Activated T-cell treated with anti-CD3 and anti-CD28 coated beads, Interleukin-2, amount 50 U/mL, for 24 hours (primary cell): ENCODE measurements at regions not wholly inside any gene's neighbourhood (a gene's known extent, or its start where the extent isn't known, plus 50 kb on each side); places are given as distances from the start of the nearest gene placed in this dataset.

ENCODE experiments used
- DNase-seq: peaks from one replicate; pipeline ENCODE4 v3.0.0-alpha.2; 2020
- H3K27ac Mint-ChIP-seq: 2 replicates; pipeline ENCODE4 v1.8.0; 2020; ENCODE audit warnings: mild to moderate bottlenecking, mixed read lengths
- H3K27me3 Mint-ChIP-seq: 2 replicates; pipeline ENCODE4 v1.8.0; 2020; ENCODE audit warnings: mixed read lengths
- H3K36me3 Mint-ChIP-seq: 2 replicates; pipeline ENCODE4 v1.8.0; 2020; ENCODE audit warnings: low read depth, mixed read lengths
- H3K4me1 Mint-ChIP-seq: 2 replicates; pipeline ENCODE4 v1.8.0; 2020; ENCODE audit warnings: low read depth, mixed read lengths
- H3K4me3 Mint-ChIP-seq: 2 replicates; pipeline ENCODE4 v1.8.0; 2020; ENCODE audit warnings: mild to moderate bottlenecking, moderate library complexity, mixed read lengths
- H3K9me3 Mint-ChIP-seq: 2 replicates; pipeline ENCODE4 v1.8.0; 2020; ENCODE audit warnings: mixed read lengths

- Mint-ChIP-seq H3K27me3 (no peaks in the 10 kb centered on the region), H3K9me3 (no peaks in the 10 kb centered on the region), H3K36me3 (no peaks in the 10 kb centered on the region), H3K4me1 (no peaks in the 10 kb centered on the region), H3K27ac (no peak overlapping the region), H3K4me3 (no peak overlapping the region)
- no peak for DNase-seq
These were observed 1443.7 kb downstream of the MRPL39 start for GRCh38 chr21:24163539-24163938.

DNA sequence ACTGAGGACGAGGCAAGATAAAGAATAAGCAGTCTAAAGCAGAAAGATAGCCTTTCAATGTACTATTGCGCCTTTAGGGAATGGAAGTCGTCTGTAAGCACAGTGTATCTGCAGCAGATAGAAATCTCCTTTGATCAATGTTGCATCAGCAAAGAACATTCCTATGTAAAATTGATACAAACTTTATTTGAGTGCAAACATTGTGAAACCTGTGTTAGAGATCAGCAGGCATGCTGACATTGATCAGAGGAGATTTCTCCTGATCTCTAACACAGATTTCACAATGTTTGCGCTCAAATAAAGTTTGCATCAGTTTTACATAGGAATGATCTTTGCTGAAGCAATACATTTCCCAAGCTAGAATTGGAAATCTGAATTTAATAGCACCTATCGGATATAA lies 1446.8 kb downstream of the MRPL39 start:
- Mint-ChIP-seq H3K9me3 (no peaks in the 10 kb centered on the region), H3K4me3 (no peak overlapping the region), H3K4me1 (no peaks in the 10 kb centered on the region), H3K27ac (no peak overlapping the region), H3K27me3 (no peaks in the 10 kb centered on the region), H3K36me3 (no peaks in the 10 kb centered on the region)
- no peak for DNase-seq

GRCh38 chr21:24153137-24153536 lies 1454.1 kb downstream of the MRPL39 start:
- no peak overlapping the region for H3K4me3 Mint-ChIP-seq
- H3K36me3 Mint-ChIP-seq = no peaks in the 10 kb centered on the region
- H3K27me3 Mint-ChIP-seq = no peaks in the 10 kb centered on the region
- H3K4me1 Mint-ChIP-seq = no peaks in the 10 kb centered on the region
- H3K27ac Mint-ChIP-seq = no peak overlapping the region
- no peaks in the 10 kb centered on the region for H3K9me3 Mint-ChIP-seq
- DNase-seq = no peak

- DNase-seq = no peak
- Mint-ChIP-seq H3K4me1 (no peaks in the 10 kb centered on the region), H3K27me3 (no peaks in the 10 kb centered on the region), H3K27ac (no peak overlapping the region), H3K9me3 (no peaks in the 10 kb centered on the region), H3K4me3 (no peak overlapping the region), H3K36me3 (no peaks in the 10 kb centered on the region)
These were observed 1456.5 kb downstream of the MRPL39 start for GRCh38 chr21:24150753-24151152.

GRCh38 chr21:24148461-24148860 lies 1458.8 kb downstream of the MRPL39 start:
- DNase-seq = no peak
- no peaks in the 10 kb centered on the region for H3K9me3 Mint-ChIP-seq
- no peak overlapping the region for H3K4me3 Mint-ChIP-seq
- H3K36me3 Mint-ChIP-seq = no peaks in the 10 kb centered on the region
- no peaks in the 10 kb centered on the region for H3K4me1 Mint-ChIP-seq
- no peaks in the 10 kb centered on the region for H3K27me3 Mint-ChIP-seq
- H3K27ac Mint-ChIP-seq = no peak overlapping the region

DNA sequence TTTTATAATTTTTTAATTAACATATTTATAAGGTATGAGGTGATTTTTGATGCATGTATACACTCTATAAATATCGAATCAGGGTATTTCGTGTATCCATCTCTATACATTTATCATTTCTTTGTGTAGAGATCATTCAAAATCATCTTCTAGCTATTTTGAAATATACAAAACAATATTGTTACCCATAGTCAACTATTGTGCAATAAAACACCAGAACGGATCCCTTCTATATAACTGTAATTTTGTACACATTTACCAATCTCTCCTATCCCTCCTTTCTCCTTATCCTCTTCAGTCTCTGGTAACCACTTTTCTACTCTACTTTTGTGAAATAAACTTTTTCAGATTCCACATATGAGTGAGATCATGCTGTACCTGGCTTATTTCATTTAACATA lies 1459.6 kb downstream of the MRPL39 start:
- no peak for DNase-seq
- H3K4me3 Mint-ChIP-seq = no peak overlapping the region
- no peak overlapping the region for H3K27ac Mint-ChIP-seq
- H3K4me1 Mint-ChIP-seq = no peaks in the 10 kb centered on the region
- no peaks in the 10 kb centered on the region for H3K27me3 Mint-ChIP-seq
- no peaks in the 10 kb centered on the region for H3K36me3 Mint-ChIP-seq
- no peaks in the 10 kb centered on the region for H3K9me3 Mint-ChIP-seq

GRCh38 chr21:24131056-24131455 lies 1476.2 kb downstream of the MRPL39 start:
- Mint-ChIP-seq H3K4me3 (no peak overlapping the region), H3K36me3 (no peaks in the 10 kb centered on the region), H3K4me1 (no peaks in the 10 kb centered on the region), H3K27ac (no peak overlapping the region), H3K9me3 (no peaks in the 10 kb centered on the region), H3K27me3 (no peaks in the 10 kb centered on the region)
- no peak for DNase-seq

DNA sequence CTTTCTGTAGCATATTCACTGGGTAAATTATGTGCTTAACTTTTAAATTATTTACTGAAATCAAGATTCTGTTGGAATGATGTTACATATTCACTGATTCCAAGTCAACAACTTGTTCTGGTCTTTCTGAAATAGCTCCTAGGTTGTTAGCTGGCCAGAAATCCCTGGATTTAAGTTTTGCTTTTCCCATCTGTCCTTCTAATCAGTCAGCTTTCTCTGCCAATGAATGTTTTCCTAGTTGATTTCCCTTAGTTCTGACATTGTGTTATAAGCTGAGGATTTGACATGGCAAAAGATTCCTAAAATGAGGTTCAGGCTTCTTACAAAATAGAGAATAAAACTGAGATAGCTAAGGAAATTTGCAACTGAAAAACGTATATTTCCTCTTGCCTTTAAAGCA lies 1479.6 kb downstream of the MRPL39 start:
- no peak for DNase-seq
- Mint-ChIP-seq H3K4me1 (no peaks in the 10 kb centered on the region), H3K4me3 (no peak overlapping the region), H3K36me3 (no peaks in the 10 kb centered on the region), H3K27ac (no peak overlapping the region), H3K9me3 (no peaks in the 10 kb centered on the region), H3K27me3 (no peaks in the 10 kb centered on the region)

GRCh38 chr21:24123785-24124184 lies 1483.5 kb downstream of the MRPL39 start:
- no peaks in the 10 kb centered on the region for H3K36me3 Mint-ChIP-seq
- no peak for DNase-seq
- no peak overlapping the region for H3K27ac Mint-ChIP-seq
- H3K9me3 Mint-ChIP-seq = no peaks in the 10 kb centered on the region
- H3K4me1 Mint-ChIP-seq = no peaks in the 10 kb centered on the region
- no peaks in the 10 kb centered on the region for H3K27me3 Mint-ChIP-seq
- no peak overlapping the region for H3K4me3 Mint-ChIP-seq

- DNase-seq = no peak
- no peak overlapping the region for H3K4me3 Mint-ChIP-seq
- no peaks in the 10 kb centered on the region for H3K9me3 Mint-ChIP-seq
- H3K4me1 Mint-ChIP-seq = no peaks in the 10 kb centered on the region
- H3K27me3 Mint-ChIP-seq = no peaks in the 10 kb centered on the region
- no peaks in the 10 kb centered on the region for H3K36me3 Mint-ChIP-seq
- no peak overlapping the region for H3K27ac Mint-ChIP-seq
These were observed 1488.4 kb downstream of the MRPL39 start for GRCh38 chr21:24118738-24119459.

DNA sequence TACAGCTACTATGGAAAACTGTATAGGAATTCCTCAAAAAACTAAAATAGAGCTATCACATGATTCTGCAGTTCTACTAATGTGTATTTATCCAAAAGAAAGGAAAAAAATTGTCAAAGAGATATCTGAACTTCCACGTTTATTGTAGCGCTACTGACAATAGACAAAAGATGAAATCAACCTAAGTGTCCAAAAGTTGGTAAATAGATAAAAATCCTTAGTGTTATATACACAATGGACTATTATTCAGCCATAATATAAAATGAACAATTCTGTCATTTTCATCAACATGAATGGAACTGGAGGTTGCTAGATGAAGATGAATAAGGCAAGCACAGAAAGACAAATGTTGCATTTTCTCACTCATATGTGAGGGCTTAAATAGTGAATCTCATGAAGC lies 1492.1 kb downstream of the MRPL39 start:
- DNase-seq = no peak
- H3K4me3 Mint-ChIP-seq = no peak overlapping the region
- H3K4me1 Mint-ChIP-seq = no peaks in the 10 kb centered on the region
- H3K27ac Mint-ChIP-seq = no peak overlapping the region
- no peaks in the 10 kb centered on the region for H3K9me3 Mint-ChIP-seq
- H3K36me3 Mint-ChIP-seq = no peaks in the 10 kb centered on the region
- no peaks in the 10 kb centered on the region for H3K27me3 Mint-ChIP-seq

DNA sequence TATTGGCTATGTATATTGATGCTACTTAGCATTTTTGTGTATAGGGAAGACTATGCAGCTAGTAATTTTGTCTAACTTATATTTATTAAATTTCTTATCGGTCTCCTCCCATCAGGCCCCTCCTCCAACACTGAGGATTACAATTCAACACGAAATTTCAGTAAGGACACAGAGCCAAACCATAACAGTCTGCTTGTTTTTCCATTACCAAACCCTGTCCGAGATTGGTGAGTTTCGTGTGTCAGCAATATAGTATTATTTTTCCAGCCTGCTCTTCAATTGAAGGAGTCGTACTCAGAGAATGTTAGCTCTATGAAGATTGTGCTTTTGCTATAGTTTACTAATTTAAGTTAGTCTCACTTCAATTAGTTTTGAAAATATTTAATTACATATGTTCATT lies 1495.3 kb downstream of the MRPL39 start:
- Mint-ChIP-seq H3K27ac (no peak overlapping the region), H3K9me3 (no peaks in the 10 kb centered on the region), H3K36me3 (no peaks in the 10 kb centered on the region), H3K4me1 (no peaks in the 10 kb centered on the region), H3K27me3 (no peaks in the 10 kb centered on the region), H3K4me3 (no peak overlapping the region)
- no peak for DNase-seq

DNA sequence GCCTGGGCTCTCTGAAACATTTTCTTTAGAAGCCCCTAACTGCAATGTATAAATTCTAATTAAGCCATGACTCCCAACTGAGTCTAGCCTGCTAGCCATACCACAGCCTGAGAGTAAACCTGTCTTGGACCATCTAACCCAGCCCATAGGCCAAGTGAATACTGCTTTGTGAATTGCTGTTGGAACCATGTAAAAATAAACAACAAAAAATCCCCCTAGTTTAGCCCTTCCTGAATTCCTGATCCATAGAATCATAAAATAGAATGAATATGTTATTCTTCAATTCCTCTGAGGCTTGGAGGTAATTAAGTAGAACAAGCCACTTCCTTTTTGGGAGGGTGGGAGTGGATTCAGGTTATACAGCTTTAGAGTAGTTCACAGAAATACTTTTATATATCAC lies 1496.4 kb downstream of the MRPL39 start:
- H3K4me1 Mint-ChIP-seq = no peaks in the 10 kb centered on the region
- H3K36me3 Mint-ChIP-seq = no peaks in the 10 kb centered on the region
- no peak overlapping the region for H3K27ac Mint-ChIP-seq
- H3K27me3 Mint-ChIP-seq = no peaks in the 10 kb centered on the region
- DNase-seq = no peak
- no peak overlapping the region for H3K4me3 Mint-ChIP-seq
- no peaks in the 10 kb centered on the region for H3K9me3 Mint-ChIP-seq

DNA sequence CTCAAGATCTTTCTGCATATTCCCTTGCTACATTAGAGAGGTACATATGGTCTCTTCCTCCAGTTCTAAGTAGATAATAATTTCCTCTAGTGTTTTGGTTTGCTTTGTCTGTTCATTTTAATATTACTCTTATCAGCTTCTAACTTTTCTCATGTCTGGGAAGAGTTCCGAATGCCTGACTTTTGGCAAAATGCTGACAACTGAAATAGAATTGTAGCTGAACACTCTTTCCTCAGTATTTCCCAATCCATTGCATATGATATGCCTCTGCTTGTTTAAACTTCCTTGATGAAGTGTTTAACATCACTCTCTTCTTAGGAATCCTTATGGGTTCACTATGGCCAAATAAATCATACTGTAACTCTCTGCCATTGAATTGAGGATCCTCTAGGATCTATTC lies 1510.1 kb downstream of the MRPL39 start:
- Mint-ChIP-seq H3K4me3 (no peak overlapping the region), H3K4me1 (no peaks in the 10 kb centered on the region), H3K36me3 (no peaks in the 10 kb centered on the region), H3K27me3 (peaks cover 9% of the 10 kb centered on the region), H3K9me3 (no peaks in the 10 kb centered on the region), H3K27ac (no peak overlapping the region)
- no peak for DNase-seq

GRCh38 chr21:24096651-24097050 lies 1510.6 kb downstream of the MRPL39 start:
- Mint-ChIP-seq H3K27ac (no peak overlapping the region), H3K9me3 (no peaks in the 10 kb centered on the region), H3K36me3 (no peaks in the 10 kb centered on the region), H3K4me1 (no peaks in the 10 kb centered on the region), H3K4me3 (no peak overlapping the region), H3K27me3 (peaks cover 9% of the 10 kb centered on the region)
- no peak for DNase-seq

DNA sequence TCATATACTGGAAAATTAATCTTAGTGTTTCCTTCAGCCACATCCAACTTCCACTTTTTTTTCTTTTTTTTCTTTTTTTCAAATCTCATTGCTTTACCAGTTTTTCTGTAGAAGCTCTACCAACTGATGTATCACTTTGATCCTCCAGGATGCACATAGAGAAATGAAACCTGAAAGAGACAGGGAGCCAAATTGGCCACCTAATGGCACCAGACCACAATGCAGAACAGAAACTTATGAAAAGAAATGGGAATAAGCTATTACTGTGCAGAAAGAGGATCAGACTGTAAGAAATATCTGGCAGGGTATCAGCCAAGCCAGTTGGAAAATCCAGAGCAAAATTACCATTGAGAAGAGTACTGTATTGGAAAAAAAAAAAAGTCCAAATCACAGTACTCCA lies 1514.2 kb downstream of the MRPL39 start:
- Mint-ChIP-seq H3K4me3 (no peak overlapping the region), H3K27ac (no peak overlapping the region), H3K27me3 (no peaks in the 10 kb centered on the region), H3K4me1 (no peaks in the 10 kb centered on the region), H3K9me3 (no peaks in the 10 kb centered on the region), H3K36me3 (no peaks in the 10 kb centered on the region)
- no peak for DNase-seq
